CD4-positive, alpha-beta T cell treated with Interleukin-12 subunit alpha and Interleukin-12 subunit beta, for 1 hour (primary cell): ENCODE measurements at regions not wholly inside any gene's neighbourhood (a gene's known extent, or its start where the extent isn't known, plus 50 kb on each side); places are given as distances from the start of the nearest gene placed in this dataset.

Experiments used
- DNase-seq: peaks from one replicate; pipeline ENCODE4 v3.0.0-alpha.2; 2020

DNA sequence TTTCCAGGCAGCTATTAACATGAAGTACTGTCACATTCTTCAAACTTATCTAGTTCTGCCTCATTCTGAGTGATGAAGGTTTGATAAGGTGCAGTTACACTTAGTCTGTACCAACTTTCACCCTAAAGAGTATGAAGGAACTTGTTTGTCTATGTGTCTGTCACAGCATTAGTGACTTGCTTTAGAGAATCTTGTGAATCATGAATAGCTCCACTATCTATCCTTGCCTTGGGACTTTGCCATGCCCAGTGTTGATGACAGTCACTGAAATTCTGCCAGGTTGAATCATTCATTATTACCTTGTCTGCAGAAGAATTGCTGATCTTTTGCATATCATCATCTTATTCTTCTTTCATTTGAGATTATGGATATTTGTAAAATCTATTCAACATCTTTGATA, 50.9 kb upstream of the A1CF start:
- no peak for DNase-seq

DNA sequence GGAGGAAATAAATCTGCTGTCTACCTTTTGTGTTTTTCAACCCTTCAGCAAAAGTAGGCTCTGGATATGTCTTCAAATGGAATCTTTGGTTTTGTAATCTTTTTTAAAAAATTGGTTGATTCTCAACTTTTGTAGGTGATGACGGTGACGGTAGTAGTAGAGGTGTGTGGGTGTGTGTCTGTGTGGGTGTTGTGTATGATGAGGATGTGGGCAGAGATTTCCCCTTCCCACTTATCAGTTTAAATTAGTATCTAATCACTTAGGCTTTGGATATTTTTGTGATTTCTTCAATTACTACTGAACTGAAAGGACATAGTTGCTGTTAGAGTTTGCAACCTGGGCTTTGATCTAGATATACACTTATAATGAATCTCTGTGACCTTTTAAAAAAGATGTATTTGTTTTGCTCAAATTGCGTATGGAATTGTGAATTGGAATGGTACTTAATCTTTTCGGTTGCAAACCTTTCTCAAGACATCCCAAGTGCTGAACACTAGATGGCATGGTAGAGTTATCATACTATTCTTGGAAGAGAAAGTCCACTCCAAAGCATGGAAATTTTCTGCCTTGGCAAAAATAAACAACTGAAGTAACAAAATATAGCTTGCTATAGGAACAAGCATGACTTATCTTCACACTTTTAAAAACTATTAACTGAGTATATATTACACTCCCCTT, 51.9 kb upstream of the A1CF start:
- no peak for DNase-seq

DNA sequence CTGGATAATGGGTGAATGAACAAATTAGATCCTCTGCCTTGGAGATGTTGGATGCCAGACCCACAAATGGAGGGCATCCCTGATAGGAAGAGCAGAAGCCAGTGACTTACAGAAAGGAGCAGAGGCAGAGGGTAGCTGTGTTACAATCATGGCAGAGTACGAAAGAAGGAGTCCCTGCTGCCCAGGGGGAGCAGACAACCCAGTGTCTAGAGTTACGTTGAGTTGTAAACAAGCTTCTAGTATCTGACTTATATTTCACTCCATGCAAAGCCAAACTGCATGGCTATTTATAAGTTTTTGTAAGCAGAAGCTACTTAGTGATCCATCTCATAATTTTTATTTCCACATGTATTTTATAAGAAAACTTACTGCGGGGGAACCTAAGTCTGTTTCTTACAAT, 56.2 kb upstream of the A1CF start:
- DNase-seq: no peak

DNA sequence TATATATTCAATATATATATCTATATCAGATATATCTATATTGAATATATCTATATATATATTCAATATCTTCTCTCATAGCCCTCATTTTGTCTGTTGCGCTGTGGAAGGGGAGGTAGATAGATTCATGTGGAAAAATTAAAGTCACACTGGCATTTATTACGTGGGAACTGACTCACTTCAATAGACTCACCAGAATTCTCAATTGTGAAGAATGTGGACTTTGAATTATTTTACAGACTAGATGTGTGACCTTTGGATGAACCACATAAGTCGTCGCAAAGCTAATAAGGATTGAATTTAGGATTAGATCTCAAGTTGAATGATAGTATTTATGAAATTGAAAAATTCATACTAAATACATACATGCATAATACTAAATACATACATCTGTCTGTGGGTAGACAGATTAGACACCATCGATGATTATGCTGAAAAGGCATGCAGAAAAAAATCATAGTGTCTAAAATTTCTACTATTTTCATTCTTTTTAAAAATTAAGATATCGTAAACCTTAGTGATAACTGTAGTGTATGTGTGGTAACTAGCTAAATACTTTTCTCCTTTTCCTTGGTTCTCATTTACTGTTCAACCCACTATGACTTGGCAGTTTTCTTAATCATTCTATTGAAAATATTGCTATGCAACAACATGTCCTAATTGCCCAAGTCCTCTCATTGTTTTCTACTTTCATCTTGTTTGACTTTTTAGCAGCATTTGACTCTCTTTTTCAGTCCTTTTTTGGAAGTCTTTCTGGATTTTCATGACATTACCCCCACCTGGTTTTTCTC, 61.8 kb upstream of the A1CF start:
- DNase-seq: no peak

DNA sequence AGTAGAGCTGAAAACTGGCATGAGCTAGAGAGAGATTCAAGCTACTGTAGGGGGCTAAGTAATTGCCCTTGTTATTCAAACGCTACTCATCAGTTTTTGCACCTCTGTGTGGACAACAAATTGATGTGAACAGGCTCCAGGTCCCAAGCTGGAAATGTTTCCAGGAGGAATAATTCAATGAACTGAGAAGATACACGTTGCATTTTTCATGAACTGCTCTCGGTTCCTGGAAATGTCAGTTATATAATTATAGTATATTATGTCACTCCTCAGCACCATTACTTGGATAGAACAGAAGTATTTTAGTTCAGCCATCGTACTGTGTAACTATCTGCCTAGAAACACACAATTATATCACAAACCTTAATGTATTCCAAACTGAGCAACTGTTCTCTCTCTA, 65.9 kb upstream of the A1CF start:
- DNase-seq: no peak

DNA sequence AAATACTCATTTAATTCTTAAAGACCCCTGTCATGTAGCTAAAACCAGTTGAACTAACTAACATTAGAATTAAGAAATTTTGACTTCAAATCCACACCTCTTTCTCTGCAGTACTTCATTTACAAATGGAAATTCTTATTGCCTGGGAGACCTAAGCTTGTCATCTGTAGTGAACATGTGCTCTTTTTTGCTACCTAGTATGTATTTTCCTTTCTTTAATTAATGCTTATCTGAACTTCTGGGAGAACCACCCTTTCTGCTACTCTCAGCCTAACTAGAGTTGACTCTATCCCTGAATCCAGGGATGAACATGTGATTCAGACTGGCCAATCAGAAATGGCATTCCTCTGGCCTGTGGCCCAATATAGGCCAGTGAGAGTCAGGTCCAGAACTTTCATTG, 75.9 kb upstream of the A1CF start:
- DNase-seq: no peak

DNA sequence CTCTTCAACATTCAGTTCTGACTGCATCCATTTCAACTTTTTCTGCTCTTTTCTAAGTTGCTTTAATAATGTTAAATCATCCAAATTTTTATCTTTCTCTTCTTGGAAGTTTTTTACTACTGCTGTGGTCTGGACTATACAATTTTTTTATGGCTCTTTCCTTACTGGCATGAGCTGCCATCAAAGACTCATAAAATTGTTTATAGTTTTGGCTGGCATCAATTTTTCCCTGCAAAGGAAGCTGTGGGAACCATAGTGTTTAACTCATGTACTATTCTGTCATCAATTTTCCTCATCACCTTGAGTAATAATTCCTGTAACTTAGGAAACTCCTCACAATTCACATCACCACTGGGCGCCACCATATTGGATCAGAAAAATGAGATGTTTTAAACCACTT, 77.6 kb upstream of the A1CF start:
- DNase-seq: no peak

DNA sequence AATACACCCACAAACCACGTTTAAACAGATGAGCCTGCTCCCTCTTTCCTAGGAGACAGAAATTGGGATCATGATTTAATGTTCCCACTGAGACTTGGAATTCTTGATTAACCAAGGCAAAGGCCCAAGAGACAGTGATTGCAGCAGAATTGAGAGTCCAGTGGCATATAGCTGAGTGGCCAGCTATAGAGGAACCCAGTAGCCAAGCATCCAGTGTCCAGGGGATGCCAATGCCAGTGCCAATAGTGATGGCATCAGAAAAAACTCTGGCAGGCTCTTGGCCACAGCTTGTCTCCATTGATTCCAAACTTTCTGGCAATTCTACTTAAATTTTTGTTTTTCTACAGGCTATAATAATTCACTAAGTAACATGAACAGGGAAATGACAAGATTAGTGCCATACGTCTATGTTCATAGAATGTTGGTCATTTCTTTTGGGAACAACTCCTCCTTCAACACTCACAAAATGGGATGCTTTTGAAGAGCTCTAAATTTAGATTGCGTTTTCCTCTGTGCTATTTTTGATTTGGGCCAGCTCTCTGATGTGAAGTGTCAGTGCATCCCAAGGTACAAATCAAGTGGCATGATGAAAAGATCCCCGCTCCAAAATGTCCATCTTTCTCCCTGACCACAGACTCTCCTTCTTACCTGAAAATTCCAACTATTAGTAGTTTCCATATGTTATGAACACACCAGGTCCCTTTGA, 83.1 kb upstream of the A1CF start:
- no peak for DNase-seq

DNA sequence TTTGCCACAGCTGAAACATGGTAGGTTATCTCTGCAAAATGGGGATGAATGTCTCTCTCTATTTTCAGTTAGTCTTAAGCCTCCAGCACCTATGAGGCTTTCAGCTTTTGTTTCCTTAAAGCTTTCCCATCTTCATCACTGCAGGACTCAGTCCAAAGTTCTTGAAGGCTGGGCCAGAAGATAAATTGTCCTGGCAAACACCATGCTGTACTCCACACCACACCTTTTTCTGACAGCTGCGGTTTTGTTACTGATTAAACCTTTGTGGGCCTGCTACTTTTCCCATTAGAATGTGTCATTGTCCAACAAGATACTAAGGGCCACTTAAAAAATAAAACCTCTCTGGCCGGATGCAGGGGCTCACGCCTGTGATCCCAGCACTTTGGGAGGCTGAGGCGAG, 87.2 kb upstream of the A1CF start:
- no peak for DNase-seq

DNA sequence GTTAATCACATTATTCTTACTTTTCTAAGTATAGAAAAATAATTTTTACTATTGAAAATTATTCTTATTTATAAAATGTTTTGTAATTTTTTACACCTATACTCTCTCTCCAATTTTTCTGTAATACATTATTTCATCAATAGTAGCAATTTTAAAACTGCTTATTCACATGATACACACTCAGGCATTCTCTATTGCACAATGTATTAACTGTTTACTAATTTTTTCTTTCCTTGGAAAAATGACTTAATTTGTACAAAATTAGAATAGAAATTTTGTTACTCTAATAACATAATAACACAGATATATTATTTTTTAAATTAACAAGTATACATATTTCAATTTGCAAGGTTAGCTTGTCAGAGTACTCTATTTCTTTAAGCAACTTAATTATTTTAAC, 92.9 kb upstream of the PRKG1 start:
- DNase-seq: no peak

DNA sequence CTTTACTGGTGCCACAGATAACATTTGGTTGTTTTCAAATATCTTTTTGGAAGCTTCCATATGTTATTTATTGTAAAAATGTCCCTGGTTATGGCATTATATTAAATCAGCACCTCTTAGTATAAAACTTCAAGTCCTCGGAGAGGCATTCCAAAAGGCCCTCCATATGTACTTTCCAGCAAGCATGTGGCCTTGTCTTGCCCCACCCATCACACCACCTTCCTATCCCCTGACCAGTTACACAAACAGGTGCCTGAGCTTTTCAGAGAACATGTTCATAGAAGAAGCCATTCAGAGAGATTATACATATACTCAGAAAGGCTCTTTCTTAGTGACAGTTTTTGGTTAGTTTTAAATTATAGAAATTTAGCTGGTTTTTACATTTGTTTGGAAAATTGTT, 92.4 kb upstream of the PRKG1 start:
- DNase-seq: no peak

DNA sequence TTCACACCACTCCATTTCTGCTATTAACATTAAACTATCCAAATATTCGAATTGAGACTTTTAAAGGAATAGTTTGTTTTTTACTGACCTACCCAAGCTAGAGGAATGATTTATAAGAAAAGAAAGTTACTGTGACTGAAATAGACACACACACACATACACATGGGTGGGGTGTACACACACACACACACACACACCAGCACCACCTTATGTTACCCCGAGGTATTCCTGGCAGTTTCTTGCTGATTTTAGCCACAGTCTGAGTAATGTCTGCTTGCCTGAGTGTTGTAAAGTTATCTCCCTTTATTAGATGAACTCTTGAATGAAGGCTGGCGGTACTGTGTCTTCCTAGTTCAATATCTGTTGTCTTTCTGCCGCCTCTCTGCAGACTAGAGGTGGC, 91.3 kb upstream of the PRKG1 start:
- no peak for DNase-seq

DNA sequence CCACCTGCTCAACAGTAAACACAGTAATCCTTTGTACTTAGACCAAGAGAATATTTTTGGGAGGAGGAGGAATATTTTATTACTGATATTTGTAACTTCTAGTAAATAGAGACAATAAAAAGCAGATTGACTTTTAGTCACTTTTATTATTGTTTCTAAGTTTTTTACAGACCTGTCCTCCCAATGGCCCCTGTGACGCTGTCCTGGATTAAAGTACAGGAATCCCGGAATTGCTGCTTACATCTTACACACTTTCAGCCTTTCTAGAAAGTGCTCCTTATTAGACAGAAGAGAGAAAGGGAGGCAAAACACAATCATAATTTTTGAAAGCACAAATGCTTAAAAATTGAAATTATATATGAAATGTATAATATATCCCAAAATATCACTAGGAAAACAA, 86.4 kb upstream of the PRKG1 start:
- no peak for DNase-seq

DNA sequence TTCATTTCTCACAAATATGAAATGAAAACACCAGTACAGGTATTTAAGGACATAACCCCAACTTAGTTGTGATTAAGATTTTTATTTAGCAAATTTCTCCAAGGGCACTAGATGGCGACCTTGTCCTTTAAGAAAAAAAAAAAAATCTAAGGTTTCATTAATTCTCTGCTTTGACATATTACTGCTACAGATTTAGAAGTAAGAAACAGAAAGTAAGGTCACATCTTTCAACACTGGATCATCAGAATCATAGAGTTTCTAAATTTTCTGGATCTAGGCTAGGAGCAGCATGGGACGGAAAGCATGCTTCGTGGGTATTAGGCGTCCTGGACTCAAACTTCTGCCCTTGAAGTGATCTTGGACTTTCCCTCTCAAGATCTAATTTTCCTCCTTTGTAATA, 85.5 kb upstream of the PRKG1 start:
- no peak for DNase-seq

DNA sequence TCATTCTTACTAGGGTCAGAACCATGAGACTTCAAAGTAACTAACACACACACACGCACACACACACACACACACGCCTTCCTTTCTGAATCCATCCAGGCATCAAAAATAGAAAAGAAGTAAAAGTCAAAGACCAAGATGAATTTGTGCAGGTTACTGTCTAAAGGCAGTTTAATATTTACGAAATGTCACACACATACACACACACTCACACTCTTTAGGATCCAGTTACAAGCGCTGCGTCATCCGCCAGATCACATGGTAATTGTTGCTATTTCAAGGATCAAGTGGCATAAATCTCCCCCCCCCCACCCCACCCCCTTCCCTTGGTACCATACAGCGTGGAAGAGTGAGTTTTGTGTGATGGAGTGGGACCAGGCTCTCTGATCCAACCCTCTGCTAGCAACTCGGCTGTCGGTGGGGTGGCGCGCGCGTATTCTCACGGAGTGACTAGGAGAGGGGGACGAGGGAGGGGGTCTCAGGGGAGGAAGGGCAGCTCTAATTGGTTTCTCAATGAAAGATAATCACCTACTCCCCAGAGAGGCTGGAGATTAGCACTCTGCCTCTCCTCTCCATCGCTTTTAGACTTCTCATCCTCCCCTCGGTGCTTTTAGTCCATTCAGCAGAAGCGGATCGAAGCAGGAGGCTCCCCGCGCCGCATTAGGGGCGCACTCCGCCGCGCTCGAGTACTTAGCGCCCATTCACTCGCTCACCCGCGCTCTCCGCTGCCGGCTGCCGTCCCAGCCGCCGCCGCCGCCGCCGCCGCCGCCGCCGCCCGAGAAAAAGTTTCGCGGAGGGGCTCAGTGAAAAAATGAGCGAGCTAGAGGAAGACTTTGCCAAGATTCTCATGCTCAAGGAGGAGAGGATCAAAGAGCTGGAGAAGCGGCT, 83.5 kb upstream of the PRKG1 start:
- no peak for DNase-seq

DNA sequence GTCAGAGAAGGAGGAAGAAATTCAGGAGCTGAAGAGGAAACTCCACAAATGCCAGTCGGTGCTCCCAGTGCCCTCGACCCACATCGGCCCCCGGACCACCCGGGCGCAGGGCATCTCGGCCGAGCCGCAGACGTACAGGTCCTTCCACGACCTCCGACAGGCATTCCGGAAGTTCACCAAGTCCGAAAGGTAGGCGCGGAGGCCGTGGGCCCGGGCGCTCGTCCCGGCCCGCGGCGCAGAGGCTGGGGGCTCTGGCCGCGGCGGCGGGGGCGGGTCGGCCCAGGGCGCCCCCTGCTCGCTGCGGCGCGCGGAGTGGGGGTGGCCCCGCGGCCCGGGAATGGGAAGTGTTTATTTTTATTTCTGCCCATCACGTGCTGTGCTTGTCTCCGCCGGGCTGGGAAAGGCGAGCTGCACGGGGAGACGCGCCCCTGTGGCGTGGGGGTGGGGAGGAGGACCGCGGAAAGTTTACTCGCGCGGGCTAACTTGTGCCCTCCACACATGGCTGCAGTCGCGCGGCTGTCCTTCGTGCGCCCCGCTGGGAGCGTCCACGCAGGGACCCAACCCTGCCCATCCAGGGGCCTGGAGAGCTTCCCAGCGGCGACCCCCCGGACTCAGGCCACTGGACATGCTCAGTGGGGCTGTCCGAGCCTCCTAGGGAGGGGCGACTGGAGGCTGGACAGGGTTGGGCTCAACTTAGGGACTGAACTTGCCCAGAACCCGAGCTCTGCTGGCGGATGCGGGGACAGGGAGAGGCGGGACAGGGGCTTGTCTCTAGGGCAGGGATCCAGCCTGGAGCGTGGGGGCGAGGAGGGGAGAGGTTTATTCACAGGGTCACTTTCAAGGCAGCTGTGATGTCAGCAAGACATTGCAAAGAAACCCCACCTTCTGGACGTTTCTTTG, 82.6 kb upstream of the PRKG1 start:
- DNase-seq: no peak

DNA sequence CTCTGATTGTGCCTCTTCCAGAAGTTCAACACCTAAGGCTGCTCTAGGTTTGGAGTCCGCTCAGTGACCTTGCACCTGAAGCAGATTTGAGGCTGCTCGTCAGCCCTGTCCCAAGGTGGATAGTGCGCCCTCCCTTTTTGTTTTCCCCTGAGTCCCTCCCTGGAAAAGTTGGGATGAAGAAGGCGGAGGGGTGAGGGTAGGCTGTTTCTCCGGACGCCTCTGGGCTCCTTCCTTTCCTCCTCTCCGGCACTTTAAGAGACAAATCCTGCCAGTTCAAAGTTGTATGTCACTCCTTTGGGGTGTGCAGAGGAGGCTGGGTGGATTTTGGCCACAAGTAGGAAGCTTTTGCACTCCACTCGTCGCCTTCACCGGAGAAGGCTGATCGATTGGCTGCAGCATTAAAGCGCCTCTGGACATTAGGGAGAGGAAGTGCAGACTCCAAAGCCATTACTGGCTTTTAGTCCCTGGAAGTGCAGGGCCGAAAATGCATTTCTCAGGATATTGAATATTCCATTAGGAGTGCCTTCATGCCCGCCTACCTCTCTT, 81.9 kb upstream of the PRKG1 start:
- DNase-seq: no peak

DNA sequence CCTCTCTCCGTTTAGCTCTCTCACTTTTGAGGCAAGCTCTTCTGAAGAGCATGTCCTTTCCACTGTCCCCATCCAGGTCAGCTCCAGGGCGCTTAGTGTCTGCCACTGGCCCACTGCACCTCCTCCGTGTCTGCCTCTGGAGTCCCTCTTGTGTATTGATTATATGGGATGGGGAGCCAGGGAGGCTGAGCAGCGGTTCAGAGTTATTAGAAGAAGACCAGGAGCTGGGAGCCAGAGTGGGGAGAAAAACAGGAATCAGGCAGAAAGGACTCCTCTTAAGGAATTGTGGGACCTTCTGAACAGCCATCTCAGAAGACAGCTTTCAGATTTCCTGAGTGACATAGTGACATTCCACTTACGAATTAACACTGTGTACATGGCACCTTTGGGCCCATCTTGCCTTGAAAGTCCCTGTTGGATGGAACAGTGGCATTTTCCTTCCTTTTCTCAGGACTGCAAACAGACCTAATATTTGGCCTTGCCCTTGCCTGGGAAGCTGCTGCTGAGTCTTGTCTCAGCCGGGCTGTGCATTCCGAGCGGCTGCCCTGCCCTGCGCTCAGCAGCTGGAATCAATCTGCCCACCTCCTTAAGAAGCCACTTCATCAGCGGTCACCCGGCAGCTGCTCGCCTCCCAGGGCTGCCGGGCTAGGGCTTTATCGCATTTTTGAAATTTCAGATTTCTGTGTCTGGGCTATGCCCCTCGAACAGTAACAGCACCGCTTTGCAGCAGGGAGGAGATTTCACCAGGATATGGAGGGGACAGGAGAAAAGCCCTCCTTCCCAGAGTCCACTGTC, 81.1 kb upstream of the PRKG1 start:
- no peak for DNase-seq

DNA sequence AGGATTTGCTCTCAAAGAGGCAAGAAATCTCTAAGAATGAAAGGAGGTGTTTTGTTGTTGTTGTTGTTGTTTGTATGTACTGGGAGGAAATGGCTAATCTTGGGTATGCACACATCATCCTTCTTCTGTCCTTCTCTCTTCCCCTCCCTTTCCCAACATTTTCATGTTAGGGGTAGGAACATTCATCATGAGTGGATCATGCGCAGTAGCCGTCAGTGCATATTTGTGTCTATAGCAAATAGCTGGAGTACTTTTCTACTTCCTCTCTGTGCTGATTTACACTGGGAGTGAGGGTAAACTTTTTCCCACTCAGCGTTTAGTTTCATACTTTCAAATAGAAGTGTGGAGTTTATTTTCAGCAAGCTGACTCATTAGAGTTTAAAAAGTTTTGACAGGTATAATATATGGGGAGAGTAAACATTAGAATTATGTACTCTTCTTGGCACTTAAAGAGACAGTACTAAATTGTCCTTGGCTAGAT, 80.5 kb upstream of the PRKG1 start:
- no peak for DNase-seq

DNA sequence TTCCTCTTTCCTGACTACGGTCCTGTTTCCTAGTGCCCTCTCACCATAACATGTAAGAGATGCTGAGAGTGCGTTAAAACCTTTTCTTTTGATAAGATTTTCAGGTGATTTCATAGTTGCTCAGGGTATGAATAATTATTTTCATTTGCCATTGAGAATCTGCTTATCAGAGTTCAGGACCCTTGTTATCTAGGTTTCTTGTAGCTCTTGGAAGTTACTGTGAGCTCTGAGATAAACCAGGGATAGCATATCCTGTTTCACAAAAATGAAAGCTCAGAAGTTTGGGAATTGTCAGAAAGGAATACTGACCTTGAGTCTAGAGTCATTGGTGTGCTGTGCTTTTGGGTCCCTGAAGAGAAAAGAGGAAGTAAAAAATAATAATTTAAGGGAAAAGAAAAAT, 76.8 kb upstream of the PRKG1 start:
- DNase-seq: no peak

DNA sequence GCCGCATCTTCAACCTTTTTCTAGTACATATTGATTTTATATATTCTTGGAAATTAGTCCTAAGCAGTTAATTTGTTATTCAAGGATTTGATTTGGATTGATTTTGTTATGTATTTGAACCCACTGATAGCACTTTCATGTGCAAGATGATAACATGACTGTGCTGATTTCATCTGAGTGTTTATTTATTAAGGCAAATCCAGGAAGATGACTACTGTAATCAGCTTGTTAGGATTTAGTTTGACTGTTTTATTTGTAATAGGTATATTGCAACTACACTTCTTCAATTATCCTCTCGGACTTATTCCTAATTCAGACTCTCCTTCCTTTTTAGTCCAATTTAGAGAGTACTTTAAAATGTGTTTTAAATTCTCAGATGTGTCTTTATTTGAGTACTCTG, 75.1 kb upstream of the PRKG1 start:
- no peak for DNase-seq
